IPS-11a (cell line): ENCODE measurements at regions not wholly inside any gene's neighbourhood (a gene's known extent, or its start where the extent isn't known, plus 50 kb on each side); places are given as distances from the start of the nearest gene placed in this dataset.

Experiments
- H3K4me3 ChIP-seq: one replicate; pipeline ENCODE4 v1.5.1; 2013; ENCODE audit warnings: low read depth, low read length, control low read depth

DNA sequence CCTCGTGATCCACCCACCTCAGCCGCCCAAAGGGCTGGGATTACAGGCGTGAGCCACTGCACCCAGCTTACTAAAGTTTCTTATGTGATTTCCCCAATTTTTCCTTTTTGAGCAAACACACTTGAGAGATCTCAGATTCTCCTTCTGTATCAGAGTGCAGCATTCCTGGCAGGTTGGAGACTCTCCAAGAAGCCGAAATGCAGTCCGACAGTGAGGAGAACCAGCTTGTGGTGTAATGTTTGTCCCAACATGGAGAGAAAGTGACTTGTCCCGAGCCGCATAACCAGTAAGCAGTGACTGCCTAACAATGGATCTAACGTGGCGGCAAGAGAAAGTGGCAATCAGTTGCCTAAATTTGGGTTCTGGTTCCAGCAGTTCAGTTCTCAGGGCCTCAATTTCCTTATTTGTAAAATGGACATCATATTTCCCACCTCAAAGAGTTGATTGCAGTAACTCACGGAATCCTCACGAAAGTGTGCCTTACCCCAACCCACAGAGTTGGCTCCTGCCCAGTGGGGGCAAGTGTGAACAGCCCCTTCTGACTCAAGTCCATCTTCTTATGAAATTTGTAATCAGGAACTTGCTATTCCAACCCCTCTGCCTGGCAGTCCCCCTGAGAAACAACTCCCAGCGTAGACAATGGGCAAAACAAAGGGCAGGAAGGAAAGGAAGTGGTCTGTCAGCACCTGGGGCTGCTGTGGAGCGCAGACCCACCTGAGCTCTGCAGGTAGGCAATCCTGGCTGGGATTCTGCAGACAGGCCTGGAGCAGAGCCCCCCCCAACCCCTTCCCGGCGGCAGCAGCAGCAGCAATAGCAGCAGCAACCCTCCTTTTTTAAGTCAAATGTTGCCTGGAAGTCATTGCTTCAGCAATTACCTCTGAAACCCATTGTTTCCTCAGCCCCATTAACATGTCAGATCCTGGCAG, 223.6 kb upstream of the POU3F1 start:
- no peak overlapping the region for H3K4me3 ChIP-seq

DNA sequence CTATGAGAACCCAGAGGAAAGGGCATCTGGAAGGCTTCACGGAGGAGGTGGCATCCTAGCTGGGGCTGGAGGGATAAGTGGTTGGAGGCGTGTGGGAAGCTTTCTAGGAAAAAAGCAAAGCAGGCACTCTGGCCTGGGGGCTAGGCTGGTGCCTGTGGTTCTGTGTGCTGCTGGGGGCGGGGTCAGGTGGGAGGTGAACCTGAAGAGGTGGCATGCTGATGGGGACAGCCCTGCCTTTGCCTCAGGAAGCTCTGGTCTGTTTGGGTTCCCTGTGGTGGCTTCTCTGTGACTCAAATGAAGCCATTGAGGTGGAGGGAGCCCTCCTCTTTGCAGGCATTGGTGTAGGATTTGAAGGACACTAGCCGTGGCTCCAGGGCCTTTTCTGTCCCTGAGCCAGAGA, 221.6 kb upstream of the POU3F1 start:
- no peak overlapping the region for H3K4me3 ChIP-seq

DNA sequence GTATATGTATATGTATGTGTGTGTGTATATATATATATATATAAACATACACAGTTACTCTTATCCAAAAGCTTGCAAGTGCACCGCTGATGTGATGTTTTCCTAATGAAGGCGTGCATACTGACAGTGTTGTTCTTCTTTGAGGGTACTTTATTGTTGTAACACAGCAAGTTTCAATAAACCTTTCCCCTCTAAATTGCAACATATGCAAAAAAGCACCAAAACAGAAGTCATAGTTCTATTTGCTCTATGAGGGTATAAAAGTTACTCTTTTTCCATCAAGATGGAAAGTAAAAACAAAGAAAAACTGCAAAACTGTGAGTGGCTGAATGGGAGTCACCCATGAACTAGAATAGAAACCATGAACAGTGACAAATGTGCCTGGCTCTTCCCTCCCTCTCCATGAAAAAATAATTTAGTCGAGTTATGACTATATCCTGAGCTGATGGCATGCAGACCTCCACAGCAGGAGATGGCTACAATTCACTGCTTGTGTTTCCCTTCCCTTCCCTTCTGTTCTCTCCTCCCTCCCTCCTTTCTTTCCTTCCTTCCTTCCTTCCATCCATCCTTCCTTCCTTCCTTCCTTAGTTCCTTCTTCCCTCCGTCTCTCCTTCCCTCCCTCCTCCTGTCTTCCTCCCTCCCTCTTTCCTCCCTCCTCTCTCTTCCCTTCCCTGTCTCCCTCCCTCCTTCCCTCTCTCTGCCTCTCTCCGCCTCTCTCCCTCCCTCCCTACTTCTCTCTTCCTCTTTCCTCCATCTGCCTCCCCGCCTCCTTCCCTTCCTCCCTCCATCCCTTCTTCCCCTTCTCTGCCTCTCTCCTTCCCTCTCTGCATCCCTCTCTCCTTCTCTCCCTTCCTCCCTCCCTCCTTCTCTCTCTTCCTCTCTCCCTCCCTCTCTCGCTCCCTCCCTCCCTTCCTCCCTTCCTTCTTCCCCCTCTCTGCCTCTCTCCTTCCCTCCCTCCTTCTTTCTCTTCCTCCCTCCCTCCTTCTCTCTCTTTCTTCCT, 220.7 kb upstream of the POU3F1 start:
- H3K4me3 ChIP-seq, result no peak overlapping the region

DNA sequence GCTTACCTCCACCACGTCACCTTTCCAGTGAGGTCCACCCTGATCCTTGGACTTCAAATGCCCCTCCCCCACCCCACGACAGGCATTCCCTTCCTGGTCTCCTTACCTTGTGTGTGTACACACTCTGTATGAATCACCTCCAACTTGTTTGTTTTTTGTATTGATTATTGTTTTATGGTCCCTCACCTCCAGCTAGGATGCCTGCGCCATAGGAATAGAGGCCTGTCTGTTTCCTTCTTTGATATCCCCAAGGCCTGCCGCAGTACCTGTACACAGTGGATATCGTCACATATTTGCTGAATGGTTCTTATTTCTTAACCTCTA, 219.6 kb upstream of the POU3F1 start:
- H3K4me3 ChIP-seq, result no peak overlapping the region

DNA sequence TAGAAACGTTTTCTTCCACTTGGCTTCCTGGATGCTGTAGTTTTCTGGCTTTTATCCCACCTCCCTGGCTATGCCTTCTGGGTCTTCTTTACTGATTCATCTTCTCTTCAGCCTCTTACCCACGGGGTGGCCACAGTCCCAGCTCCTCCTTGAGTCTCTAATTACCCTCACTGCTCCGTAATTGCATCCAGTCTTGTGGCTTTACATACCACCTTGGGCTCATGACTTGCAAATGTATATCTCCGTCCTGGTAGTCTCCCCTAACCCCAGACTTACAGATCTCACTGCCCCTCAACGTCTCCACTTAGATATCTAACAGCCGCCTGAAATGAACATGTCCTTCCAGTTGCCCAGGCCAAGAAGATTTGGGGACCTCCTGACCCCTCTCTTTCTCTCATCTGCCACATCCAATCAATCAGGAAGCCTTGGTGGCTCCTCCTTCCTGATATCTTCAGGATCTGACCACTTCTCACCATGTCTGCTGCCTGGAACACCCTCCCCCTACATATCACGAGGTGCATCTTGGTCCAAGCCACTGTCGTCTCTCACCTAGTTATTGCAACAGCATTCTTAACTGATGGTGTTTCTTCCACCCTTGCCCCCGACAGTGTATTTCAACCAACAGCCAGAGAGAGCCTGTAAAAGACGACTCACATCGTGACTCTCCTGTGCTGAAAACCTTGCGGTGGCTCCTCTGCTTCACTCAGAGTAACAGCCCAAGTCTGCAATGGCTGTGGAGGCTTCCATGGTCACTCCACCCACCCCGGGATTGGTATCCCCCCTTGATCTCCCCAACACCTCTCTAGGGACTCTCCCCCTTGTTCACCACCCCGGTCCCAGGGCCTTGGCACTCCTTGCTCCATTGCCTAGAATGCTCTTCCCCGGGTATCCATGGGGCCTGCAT, 219.0 kb upstream of the POU3F1 start:
- no peak overlapping the region for H3K4me3 ChIP-seq

DNA sequence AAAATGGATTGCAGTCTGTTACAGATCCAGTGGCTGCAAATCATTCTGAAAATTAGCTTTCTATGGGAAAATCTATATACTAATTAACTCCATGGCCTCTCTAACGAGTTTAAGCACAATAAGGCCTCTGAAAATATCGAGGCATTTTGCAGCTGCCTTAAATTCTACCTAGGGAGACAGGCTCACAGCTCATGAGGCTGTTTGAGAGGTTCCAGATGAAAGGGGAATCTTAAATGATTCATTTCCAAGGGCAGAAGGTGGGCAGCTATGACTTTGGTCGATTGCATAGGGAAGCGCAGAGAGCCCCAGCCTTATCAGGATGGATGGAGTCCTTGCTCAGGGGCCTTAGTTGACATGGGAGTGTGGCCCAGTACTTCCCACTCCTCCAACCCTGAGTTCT, 216.8 kb upstream of the POU3F1 start:
- no peak overlapping the region for H3K4me3 ChIP-seq

DNA sequence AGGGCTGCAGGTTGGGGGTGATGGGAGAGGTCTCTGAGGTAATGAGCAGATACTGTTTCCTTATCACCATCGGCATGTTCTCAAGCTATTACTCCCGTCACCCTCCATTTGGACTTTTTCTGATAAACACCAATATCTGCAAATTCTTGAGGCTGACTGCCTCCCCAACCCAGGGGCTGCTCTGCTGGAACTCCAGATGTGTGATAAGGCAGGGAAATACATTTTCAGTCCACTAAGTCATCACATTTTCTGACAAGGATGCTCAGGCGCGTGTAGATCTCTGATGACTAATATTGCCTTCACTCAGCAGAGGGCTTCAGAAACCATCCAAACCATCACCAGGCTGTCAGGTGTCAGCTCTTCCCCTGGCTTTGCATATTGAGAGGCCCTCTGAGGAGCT, 215.0 kb upstream of the POU3F1 start:
- no peak overlapping the region for H3K4me3 ChIP-seq

DNA sequence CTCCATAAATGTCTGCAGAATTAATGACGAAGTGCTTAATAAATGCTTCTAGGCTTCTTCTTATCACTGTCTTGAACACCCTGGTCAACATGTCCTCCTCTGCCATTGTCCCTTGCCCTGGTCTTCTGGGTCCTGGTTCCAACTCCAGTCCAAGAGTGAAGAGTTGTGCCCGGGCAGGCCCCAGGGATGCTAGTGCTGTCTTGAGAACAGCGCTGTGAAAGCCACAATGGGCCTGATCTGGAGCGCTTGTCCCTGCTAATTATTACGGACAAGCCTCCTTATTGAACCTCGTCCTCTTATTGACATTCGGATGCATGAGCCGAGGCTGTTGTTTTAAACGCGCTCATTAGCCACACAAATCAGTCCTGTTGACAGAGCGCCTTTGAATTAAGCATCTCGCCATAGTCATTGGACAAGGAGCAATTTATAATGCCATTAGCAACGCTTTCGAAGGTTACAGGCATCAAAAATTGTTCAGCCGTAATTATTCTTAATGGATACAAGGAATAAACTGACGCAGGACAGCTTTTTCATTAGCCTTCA, 211.6 kb upstream of the POU3F1 start:
- no peak overlapping the region for H3K4me3 ChIP-seq

DNA sequence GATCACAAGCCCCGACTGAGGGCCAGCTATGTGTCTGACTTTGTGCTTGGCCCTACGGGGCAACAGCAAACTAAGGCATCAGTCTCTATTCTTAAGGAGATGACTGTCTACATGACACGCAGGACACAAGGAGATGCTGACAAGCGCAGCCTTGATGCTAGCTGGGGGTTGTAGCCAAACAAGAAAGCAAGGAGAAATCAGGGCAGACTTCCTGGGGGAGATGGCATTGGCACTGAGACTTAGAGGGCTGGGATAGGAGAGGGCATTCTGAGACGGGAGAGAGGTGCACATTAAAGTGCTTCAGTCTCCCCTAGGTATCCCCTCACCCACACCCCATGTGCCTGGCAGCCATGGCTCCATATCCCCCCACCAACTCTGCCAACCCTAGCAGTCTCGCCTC, 210.8 kb upstream of the POU3F1 start:
- no peak overlapping the region for H3K4me3 ChIP-seq

DNA sequence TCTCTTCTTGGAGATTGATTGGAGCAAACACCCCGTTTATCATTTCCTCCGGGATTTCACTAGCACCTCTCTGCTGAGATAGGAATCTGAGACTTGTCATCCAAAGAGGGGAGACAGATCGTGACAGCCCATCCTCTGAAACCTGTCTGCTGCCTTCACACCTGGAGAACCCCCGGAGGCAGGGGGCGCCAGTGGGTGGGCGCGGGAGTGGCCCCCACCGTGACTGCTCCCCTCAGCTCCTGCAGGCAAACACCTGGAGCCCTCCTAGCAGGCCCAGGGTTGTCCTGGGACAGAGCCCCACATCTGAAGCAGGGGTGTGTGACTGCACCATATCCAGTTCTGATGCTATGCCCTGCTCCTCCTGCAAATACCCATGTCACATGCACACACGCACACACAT, 209.5 kb upstream of the POU3F1 start:
- no peak overlapping the region for H3K4me3 ChIP-seq

DNA sequence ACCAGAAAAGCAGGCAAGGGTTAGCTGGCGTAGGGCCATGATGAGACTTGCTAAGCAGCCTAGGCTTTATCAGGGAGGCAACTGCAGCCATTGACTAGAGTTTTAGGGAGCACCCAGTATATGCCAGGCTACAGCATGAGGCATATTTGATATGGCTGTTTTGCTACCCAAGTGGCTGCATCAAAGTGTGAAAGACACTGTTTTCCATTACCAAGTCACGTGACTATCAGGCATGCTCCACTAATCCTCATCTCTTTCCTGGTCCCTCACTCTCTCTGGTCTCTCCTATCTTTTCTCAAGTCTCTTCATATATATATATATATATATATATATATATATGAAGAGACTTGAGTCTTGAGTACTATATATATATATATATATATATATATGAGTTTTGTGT, 206.7 kb upstream of the POU3F1 start:
- no peak overlapping the region for H3K4me3 ChIP-seq

DNA sequence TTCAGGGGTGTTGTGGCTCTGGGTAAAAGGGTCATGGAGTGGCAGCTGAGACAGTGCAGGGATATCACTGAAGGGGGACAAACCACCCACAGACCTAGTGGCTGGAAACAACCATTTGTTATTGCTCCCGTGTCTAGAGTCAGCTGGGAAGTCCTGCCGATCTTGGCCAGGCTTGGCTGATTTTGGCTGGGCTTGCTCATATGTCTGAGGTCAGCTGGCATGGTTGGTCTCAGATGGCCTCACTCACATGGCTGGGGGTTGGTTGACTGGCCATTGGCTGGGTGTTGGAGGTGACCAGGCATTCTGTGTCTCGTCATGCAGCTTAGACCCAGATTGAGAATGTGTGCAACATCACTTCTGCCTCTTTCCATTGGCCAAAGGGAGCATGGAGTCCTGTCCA, 203.8 kb upstream of the POU3F1 start:
- no peak overlapping the region for H3K4me3 ChIP-seq

DNA sequence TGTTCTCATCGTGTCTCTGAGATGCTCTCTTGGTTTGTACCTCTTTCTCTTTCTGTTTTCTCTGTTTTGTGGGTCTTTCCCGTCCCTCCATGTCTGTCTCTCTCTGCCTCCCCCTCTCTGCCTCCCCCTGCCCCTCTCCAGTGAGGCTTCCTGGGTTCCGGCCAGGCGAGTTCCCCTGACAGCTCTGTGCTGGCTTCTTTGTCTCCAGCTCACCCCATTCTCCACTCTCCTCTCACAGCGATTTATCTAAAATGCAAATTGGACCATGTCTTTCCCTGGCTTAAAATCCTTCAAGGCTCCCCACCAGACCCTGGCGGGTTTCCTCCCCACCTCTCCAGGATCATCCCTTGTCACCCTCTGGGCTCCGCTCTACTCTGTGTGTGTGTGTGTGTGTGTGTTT, 202.4 kb upstream of the POU3F1 start:
- no peak overlapping the region for H3K4me3 ChIP-seq

DNA sequence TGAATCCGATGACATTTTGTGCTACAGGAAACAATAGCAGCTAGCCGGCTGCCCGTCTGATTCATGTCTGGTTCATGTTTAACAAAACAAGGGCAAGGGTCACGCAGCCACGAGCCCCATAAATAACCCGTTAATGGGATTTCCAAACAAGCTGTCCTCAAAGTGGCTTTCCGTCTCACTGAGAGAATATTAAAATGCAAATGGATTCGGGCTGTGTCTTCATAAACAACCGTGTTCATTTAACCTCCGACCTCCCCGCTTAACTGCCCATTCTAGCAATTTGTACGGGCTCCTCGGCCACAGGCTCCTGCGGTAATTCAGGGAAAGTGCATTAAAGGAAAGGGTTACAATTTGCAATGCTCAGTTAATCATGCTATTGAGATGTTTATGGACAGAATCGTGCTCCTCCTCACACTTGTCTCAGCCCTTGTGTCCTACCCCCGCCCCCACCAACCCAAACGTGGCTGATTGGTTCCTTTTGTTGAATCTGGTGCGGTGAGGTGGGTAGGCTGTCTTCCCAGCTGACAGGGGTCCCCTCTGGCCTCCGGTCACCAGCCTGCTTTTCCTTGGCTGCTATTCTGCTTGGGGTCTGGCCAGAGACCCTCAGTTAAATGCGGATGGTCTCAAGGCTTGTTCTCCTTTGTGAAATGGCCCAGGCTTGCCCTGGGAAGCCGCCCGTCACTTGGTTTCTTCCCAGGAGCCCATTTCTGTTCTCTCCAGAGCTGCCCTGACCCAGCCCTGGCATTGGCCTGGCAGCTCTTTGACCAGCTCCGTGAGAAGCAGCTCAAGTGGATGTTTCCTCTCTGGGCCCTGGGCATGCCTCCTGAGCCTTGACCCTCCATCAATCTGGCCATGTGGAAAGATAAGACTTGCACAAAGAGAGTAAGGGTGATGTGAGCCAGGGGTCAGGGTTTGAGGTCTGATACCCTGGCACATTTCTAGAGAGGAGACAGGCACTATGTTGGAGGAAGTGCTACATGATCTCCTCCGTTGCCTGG, 200.7 kb upstream of the POU3F1 start:
- H3K4me3 ChIP-seq, result no peak overlapping the region

DNA sequence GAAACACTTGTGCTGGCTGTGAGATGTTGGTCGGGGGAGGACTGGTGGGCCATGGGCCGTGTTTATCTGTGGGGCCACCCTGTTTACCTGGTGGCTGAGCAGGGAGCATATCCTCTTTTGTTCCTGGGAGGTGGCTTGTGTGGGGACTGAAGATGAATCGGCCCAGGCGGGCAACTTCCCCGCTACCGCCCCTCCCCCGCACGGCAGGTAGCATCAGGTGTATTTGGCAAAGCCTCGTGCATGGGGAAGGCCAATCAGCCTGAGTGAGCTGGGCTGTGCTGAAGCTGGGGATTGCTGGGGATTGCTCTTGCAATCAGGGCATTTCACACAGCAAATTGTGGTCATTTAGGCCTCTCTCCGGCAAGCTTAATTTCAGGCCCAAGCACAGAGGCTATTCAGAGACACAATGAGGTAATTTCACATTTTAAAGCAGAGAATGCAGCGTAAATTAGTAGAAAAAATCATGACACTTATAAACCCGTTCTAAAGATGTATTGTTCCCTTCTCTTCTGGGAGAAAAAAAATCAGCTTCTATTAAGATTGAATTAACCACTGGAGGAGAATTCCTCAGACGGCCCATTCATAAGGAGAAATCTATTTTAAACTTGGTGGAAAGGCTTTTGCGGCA, 197.7 kb upstream of the POU3F1 start:
- H3K4me3 ChIP-seq, result no peak overlapping the region

DNA sequence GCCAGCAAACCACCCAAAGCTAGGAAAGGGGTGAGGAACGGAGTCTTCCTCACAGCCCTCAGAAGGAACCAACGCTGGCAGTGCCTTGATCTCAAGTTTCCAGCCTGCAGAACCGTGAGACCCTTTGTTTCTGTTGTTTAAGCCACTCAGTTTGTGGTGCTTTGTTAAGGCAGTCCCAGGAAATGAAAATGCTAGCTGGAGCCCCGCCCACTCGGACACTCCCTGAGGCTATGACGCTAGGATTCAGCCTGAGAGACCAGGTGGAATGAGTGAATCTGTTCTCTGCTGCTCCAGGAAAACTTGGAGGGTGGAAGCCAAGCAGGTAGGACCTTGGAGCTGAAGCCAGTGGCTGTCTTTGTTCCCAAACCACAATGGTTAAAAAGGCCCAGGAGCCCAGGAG, 196.5 kb upstream of the POU3F1 start:
- no peak overlapping the region for H3K4me3 ChIP-seq

DNA sequence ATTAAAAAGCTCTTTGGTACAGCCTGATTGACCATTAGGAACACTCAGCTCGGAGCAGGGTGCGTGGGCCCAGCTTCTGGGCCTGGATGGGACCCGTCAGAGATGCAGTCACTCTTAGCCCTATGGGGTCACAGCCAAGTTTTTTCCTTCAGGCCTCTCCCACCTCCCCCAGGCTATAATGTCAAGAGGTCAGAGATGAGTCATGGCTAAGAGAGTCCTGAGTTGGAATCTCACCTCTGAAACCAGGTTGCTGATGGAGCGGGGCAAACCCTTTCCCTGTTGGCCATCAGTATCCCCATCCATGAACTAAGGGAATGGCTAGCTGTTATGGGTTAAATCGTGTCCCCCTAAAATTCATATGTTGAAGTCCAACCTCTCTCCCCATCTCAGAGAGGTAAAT, 195.9 kb upstream of the POU3F1 start:
- H3K4me3 ChIP-seq, result no peak overlapping the region

DNA sequence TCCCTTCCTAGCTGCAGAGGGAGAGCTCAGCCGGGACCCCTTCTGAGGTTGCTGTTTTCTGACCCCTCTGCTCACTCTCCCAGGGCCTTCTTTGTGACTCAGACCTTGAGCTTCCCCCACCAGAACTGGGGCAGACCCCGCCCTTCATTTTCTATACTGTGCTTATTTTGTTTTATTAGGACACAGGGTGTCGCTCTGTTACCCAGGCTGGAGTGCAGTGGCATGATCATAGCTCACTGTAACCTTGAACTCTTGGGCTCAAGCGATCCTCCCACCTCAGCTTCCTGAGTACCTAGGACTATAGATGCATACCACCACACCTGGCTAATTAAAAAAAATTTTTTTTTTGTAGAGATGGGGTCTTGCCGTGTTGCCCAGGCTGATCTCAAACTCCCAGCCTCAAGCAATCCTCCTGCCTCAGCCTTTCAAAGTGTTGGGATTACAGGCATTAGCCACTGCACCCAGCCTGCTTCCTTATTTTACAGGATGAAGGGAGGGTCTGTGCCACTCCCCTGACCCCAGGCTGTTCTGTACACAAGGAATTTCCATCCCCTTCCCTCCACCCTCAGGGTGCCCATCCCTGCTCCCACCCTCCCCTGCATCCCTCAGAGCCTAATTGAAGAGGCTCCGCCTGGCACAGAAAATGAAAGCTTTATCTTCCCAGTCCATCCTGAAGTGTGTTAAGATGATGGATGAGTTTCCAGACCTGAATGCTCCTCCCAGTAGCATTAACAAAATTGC, 195.2 kb upstream of the POU3F1 start:
- no peak overlapping the region for H3K4me3 ChIP-seq
